Astrocyte (in vitro differentiated cells and primary cell): ENCODE measurements at regions not wholly inside any gene's neighbourhood (a gene's known extent, or its start where the extent isn't known, plus 50 kb on each side); places are given as distances from the start of the nearest gene placed in this dataset.

Experiments used
- DNase-seq: peaks from one replicate; pipeline ENCODE4 v3.0.0-alpha.2; 2010; ENCODE audit warnings: low read depth
- FAIRE-seq: peaks from 2 replicates; lab custom pipeline; 2011; peaks lifted over from hg19 to GRCh38; lab: Jason Lieb, UNC
- H2AFZ ChIP-seq: 2 replicates; pipeline ENCODE4 v1.6.0; 2012; ENCODE audit warnings: low read depth, low read length, inconsistent platforms
- H3K27ac ChIP-seq: 2 replicates; pipeline ENCODE4 v1.5.1; 2011; ENCODE audit warnings: low read depth, low read length, inconsistent platforms
- H3K27me3 ChIP-seq: 2 replicates; pipeline ENCODE4 v1.6.0; 2011; ENCODE audit warnings: low read length, inconsistent platforms; ENCODE audit not compliant: insufficient read depth
- H3K36me3 ChIP-seq: 2 replicates; pipeline ENCODE4 v1.5.1; 2011; ENCODE audit warnings: low read length, inconsistent platforms; ENCODE audit not compliant: insufficient read depth
- H3K4me1 ChIP-seq: 2 replicates; pipeline ENCODE4 v1.5.1; 2011; ENCODE audit warnings: low read length, inconsistent platforms; ENCODE audit not compliant: insufficient read depth
- H3K4me2 ChIP-seq: 2 replicates; pipeline ENCODE4 v1.6.0; 2012; ENCODE audit warnings: low read length, inconsistent platforms
- H3K4me3 ChIP-seq: 2 replicates; pipeline ENCODE4 v1.5.1; 2011; ENCODE audit warnings: low read depth, mild to moderate bottlenecking, low read length, inconsistent platforms; ENCODE audit not compliant: insufficient read depth
- H3K79me2 ChIP-seq: 2 replicates; pipeline ENCODE4 v1.6.0; 2012; ENCODE audit warnings: mild to moderate bottlenecking, low read length, inconsistent platforms; ENCODE audit not compliant: insufficient read depth
- H3K9ac ChIP-seq: 2 replicates; pipeline ENCODE4 v1.6.0; 2012; ENCODE audit warnings: mild to moderate bottlenecking, low read length, inconsistent platforms
- H3K9me3 ChIP-seq: 2 replicates; pipeline ENCODE4 v1.5.1; 2012; ENCODE audit warnings: low read depth, mild to moderate bottlenecking, low read length, inconsistent platforms; ENCODE audit not compliant: insufficient read depth
- H4K20me1 ChIP-seq: 2 replicates; pipeline ENCODE4 v1.6.0; 2012; ENCODE audit warnings: low read length, inconsistent platforms; ENCODE audit not compliant: insufficient read depth
- H3K27ac Mint-ChIP-seq: one replicate; pipeline ENCODE4 v1.8.0; 2021; ENCODE audit warnings: mild to moderate bottlenecking, mixed read lengths; ENCODE audit not compliant: unreplicated experiment
- H3K27me3 Mint-ChIP-seq: one replicate; pipeline ENCODE4 v1.8.0; 2021; ENCODE audit warnings: low read depth, mixed read lengths; ENCODE audit not compliant: unreplicated experiment
- H3K36me3 Mint-ChIP-seq: one replicate; pipeline ENCODE4 v1.8.0; 2021; ENCODE audit warnings: low read depth, mixed read lengths; ENCODE audit not compliant: unreplicated experiment
- H3K4me1 Mint-ChIP-seq: one replicate; pipeline ENCODE4 v1.8.0; 2021; ENCODE audit warnings: low read depth, mixed read lengths; ENCODE audit not compliant: unreplicated experiment
- H3K4me3 Mint-ChIP-seq: one replicate; pipeline ENCODE4 v1.8.0; 2021; ENCODE audit warnings: mild to moderate bottlenecking, moderate library complexity, mixed read lengths; ENCODE audit not compliant: unreplicated experiment
- H3K9me3 Mint-ChIP-seq: one replicate; pipeline ENCODE4 v1.8.0; 2021; ENCODE audit warnings: mild to moderate bottlenecking, mixed read lengths; ENCODE audit not compliant: unreplicated experiment
- CTCF ChIP-seq: IDR thresholded peaks from 2 replicates; pipeline ENCODE4 v1.5.1; 2011; ENCODE audit warnings: low read depth, mild to moderate bottlenecking, inconsistent platforms, low read length, moderate library complexity; ENCODE audit not compliant: insufficient read depth
- EZH2 ChIP-seq: IDR thresholded peaks from 2 replicates; pipeline ENCODE4 v1.6.1; 2012; ENCODE audit warnings: mild to moderate bottlenecking, low read length, inconsistent platforms; ENCODE audit not compliant: insufficient read depth

GRCh38 chr7:54882694-54883093, 123.7 kb upstream of the SEC61G start:
- H3K27me3 Mint-ChIP-seq: peaks cover 4% of the 10 kb centered on the region
- H3K36me3 Mint-ChIP-seq: no peaks in the 10 kb centered on the region
- no peak for TF ChIP-seq EZH2
- TF ChIP-seq CTCF: no peak
- FAIRE-seq: no peak
- peaks cover 20% of the 10 kb centered on the region for H3K4me1 Mint-ChIP-seq
- DNase-seq: no peak
- H3K27ac Mint-ChIP-seq: no peak overlapping the region
- H3K27me3 ChIP-seq: no peaks in the 10 kb centered on the region
- H3K4me3 ChIP-seq: no peak overlapping the region
- H3K36me3 ChIP-seq: no peaks in the 10 kb centered on the region
- no peaks in the 10 kb centered on the region for H3K79me2 ChIP-seq
- H3K9me3 ChIP-seq: no peaks in the 10 kb centered on the region
- no peak overlapping the region for H3K4me3 Mint-ChIP-seq
- H3K27ac ChIP-seq: no peak overlapping the region
- no peaks in the 10 kb centered on the region for H4K20me1 ChIP-seq
- H2AFZ ChIP-seq: no peak overlapping the region
- H3K4me1 ChIP-seq: no peaks in the 10 kb centered on the region
- no peak overlapping the region for H3K4me2 ChIP-seq
- no peak overlapping the region for H3K9ac ChIP-seq
- H3K9me3 Mint-ChIP-seq: no peaks in the 10 kb centered on the region

GRCh38 chr7:54883576-54883975, 124.6 kb upstream of the SEC61G start:
- Histone ChIP-seq H3K36me3 (no peaks in the 10 kb centered on the region), H3K27me3 (no peaks in the 10 kb centered on the region), H3K4me2 (no peak overlapping the region), H3K4me3 (no peak overlapping the region), H4K20me1 (no peaks in the 10 kb centered on the region), H3K9ac (no peak overlapping the region), H2AFZ (no peak overlapping the region), H3K27ac (no peak overlapping the region), H3K79me2 (no peaks in the 10 kb centered on the region), H3K4me1 (peaks cover 8% of the 10 kb centered on the region), H3K9me3 (no peaks in the 10 kb centered on the region)
- no peak overlapping the region for H3K4me3 Mint-ChIP-seq
- peaks cover 16% of the 10 kb centered on the region for H3K4me1 Mint-ChIP-seq
- no peaks in the 10 kb centered on the region for H3K9me3 Mint-ChIP-seq
- FAIRE-seq: no peak
- no peak overlapping the region for H3K27ac Mint-ChIP-seq
- H3K36me3 Mint-ChIP-seq: no peaks in the 10 kb centered on the region
- no peak for DNase-seq
- TF ChIP-seq CTCF: no peak
- no peak for TF ChIP-seq EZH2
- peaks cover 6% of the 10 kb centered on the region for H3K27me3 Mint-ChIP-seq

GRCh38 chr7:54885285-54885684, 126.3 kb upstream of the SEC61G start:
- H3K4me2 ChIP-seq: no peak overlapping the region
- no peak overlapping the region for H3K27ac ChIP-seq
- FAIRE-seq (no peak), DNase-seq (no peak)
- H3K9me3 Mint-ChIP-seq: no peaks in the 10 kb centered on the region
- H3K9ac ChIP-seq: no peak overlapping the region
- H3K27me3 ChIP-seq: no peaks in the 10 kb centered on the region
- H3K27me3 Mint-ChIP-seq: peaks cover 7% of the 10 kb centered on the region
- peaks cover 4% of the 10 kb centered on the region for H3K4me1 Mint-ChIP-seq
- H3K36me3 Mint-ChIP-seq: no peaks in the 10 kb centered on the region
- H3K4me3 Mint-ChIP-seq: no peak overlapping the region
- no peak overlapping the region for H3K4me3 ChIP-seq
- no peaks in the 10 kb centered on the region for H4K20me1 ChIP-seq
- TF ChIP-seq EZH2 (no peak), CTCF (no peak)
- peaks cover 9% of the 10 kb centered on the region for H3K4me1 ChIP-seq
- H2AFZ ChIP-seq: no peak overlapping the region
- no peaks in the 10 kb centered on the region for H3K9me3 ChIP-seq
- H3K79me2 ChIP-seq: no peaks in the 10 kb centered on the region
- H3K36me3 ChIP-seq: no peaks in the 10 kb centered on the region
- no peak overlapping the region for H3K27ac Mint-ChIP-seq
